ENCODE measurements at regions not wholly inside any gene's neighbourhood (a gene's known extent, or its start where the extent isn't known, plus 50 kb on each side); places are given as distances from the start of the nearest gene placed in this dataset.

DNA sequence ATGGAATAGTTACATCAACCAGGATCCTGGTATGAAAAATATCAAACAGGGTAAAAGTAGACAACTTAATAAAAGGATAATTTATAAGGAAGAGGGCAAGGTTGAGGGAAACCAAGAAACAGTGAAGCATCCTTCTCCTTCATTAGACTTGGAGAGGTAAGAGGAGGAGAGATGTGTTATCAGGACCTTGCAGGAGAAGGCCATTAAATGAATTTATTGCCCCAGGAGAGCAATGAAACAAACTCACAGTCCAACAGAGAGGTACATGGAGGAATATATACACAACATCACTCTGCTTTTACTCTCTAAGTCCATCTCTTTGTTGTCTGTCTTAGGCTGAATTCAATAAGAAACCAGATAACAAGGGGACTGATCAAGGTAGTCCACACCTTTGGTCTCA lies 966.2 kb downstream of the SORCS1 start:
- Histone ChIP-seq H4K20me1 (replicated peaks; ENCODE audit: control insufficient read depth, extremely low read depth, insufficient read depth, low read length) (no peaks in the 10 kb centered on the region), H3K4me2 (ENCODE audit: insufficient read depth, low read length) (no peak overlapping the region), H3K36me3 (ENCODE audit: control insufficient read depth in 2 of 2, extremely low read depth in 1 of 2, insufficient read depth in 2 of 2, low read length in 2 of 2) (no peaks in the 10 kb centered on the region), H3K9me1 (replicated peaks; ENCODE audit: control insufficient read depth, extremely low read depth, insufficient read depth, low read length) (no peaks in the 10 kb centered on the region), H3K9me3 (replicated peaks; ENCODE audit: control insufficient read depth, insufficient read depth, low read length) (peaks cover 3% of the 10 kb centered on the region), H3K9ac (replicated peaks; ENCODE audit: extremely low read depth, insufficient read depth, low read length) (no peak overlapping the region), H3K4me3 (replicated peaks in 1 of 3; ENCODE audit: insufficient read depth in 1 of 3, low read depth in 1 of 3, low read length in 3 of 3) (no peak overlapping the region), H3K79me2 (ENCODE audit: control insufficient read depth, insufficient read depth, low read length) (no peaks in the 10 kb centered on the region), H3K4me1 (ENCODE audit: control insufficient read depth, extremely low read depth, insufficient read depth, low read length) (no peaks in the 10 kb centered on the region), H3K27me3 (ENCODE audit: control insufficient read depth in 2 of 2, insufficient read depth in 2 of 2, low read length in 2 of 2) (no peaks in the 10 kb centered on the region), H2AFZ (ENCODE audit: low read depth, low read length) (no peak overlapping the region), H3K27ac (ENCODE audit: insufficient read depth, low read depth, low read length) (no peak overlapping the region)
- BruUV-seq (replicated peaks): no TSS peak
- TF ChIP-seq POLR2AphosphoS5 (IDR thresholded peaks at IDR 0.05; ENCODE audit: insufficient read depth, low read depth, low read length) (no peak), MYC (IDR thresholded peaks at IDR 0.05; ENCODE audit: low read depth, low read length) (no peak), GATA2 (IDR thresholded peaks at IDR 0.05; ENCODE audit: insufficient read depth, insufficient read length, low read depth, low read length) (no peak), POLR2A (IDR thresholded peaks at IDR 0.05; ENCODE audit: low read depth, low read length) (no peak), FOS (IDR thresholded peaks at IDR 0.05; ENCODE audit: borderline replicate concordance, insufficient read depth, low read length) (no peak), JUN (IDR thresholded peaks at IDR 0.05; ENCODE audit: borderline replicate concordance, insufficient read depth, insufficient read length, low read depth) (no peak), EZH2 (IDR thresholded peaks at IDR 0.05; ENCODE audit: borderline replicate concordance, low read depth, low read length, severe bottlenecking) (no peak)
- TF ChIP-seq, protein P1, sequence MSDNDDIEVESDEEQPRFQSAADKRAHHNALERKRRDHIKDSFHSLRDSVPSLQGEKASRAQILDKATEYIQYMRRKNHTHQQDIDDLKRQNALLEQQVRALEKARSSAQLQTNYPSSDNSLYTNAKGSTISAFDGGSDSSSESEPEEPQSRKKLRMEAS (IDR thresholded peaks at IDR 0.05; ENCODE audit: insufficient read depth, insufficient read length): no peak
- TF ChIP-seq, protein P2, sequence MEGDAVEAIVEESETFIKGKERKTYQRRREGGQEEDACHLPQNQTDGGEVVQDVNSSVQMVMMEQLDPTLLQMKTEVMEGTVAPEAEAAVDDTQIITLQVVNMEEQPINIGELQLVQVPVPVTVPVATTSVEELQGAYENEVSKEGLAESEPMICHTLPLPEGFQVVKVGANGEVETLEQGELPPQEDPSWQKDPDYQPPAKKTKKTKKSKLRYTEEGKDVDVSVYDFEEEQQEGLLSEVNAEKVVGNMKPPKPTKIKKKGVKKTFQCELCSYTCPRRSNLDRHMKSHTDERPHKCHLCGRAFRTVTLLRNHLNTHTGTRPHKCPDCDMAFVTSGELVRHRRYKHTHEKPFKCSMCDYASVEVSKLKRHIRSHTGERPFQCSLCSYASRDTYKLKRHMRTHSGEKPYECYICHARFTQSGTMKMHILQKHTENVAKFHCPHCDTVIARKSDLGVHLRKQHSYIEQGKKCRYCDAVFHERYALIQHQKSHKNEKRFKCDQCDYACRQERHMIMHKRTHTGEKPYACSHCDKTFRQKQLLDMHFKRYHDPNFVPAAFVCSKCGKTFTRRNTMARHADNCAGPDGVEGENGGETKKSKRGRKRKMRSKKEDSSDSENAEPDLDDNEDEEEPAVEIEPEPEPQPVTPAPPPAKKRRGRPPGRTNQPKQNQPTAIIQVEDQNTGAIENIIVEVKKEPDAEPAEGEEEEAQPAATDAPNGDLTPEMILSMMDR (IDR thresholded peaks at IDR 0.05; ENCODE audit: extremely low read depth in 1 of 2, insufficient read depth in 1 of 2, low read depth in 1 of 2, low read length in 2 of 2): no peak
- POLR2A ChIA-PET: no interaction called here
- FAIRE-seq: no peak
- no peak for DNase-seq (ENCODE audit: low read depth, low spot score)
- dilution Hi-C loops (cut with MboI; ENCODE audit: extremely low pct_ligation_motif_present, low sequenced_read_pairs) (no loop called here), intact Hi-C loops (cut with micrococcal nuclease) (no loop called here)
- CTCF ChIA-PET: no interaction called here

Measured in endothelial cell of umbilical vein (primary cell).